HUES64 (cell line): ENCODE measurements at regions not wholly inside any gene's neighbourhood (a gene's known extent, or its start where the extent isn't known, plus 50 kb on each side); places are given as distances from the start of the nearest gene placed in this dataset.
"Not testable (repeated sequence)": the region's sequence is repeated elsewhere in the genome, so short reads cannot be mapped to it uniquely, and the experiment has no call there.

Experiments used
- H3K27ac ChIP-seq: 2 replicates; pipeline ENCODE4 v1.7.0; 2013; ENCODE audit warnings: low read depth, low read length, inconsistent platforms
- H3K27me3 ChIP-seq: 2 replicates; pipeline ENCODE4 v1.6.1; 2013; ENCODE audit warnings: mild to moderate bottlenecking, low read length; ENCODE audit not compliant: insufficient read depth
- H3K36me3 ChIP-seq: 2 replicates; pipeline ENCODE4 v1.6.1; 2013; ENCODE audit warnings: mild to moderate bottlenecking, low read length; ENCODE audit not compliant: insufficient read depth
- H3K4me1 ChIP-seq: 2 replicates; pipeline ENCODE4 v1.6.1; 2013; ENCODE audit warnings: mild to moderate bottlenecking, low read length, moderate library complexity; ENCODE audit not compliant: insufficient read depth
- H3K4me3 ChIP-seq: 2 replicates; pipeline ENCODE4 v1.5.1; 2013; ENCODE audit warnings: mild to moderate bottlenecking, low read length, moderate library complexity
- H3K9ac ChIP-seq: 2 replicates; pipeline ENCODE4 v1.6.1; 2013; ENCODE audit warnings: mild to moderate bottlenecking, low read depth, low read length
- H3K9me3 ChIP-seq: 2 replicates; pipeline ENCODE4 v1.6.1; 2013; ENCODE audit warnings: low read depth, low read length; ENCODE audit not compliant: insufficient read depth
- WGBS: fragments of 150-250, 120-280 bp; methylation state at CpG from one replicate; pipeline ENCODE4 v1.1.7; 2013; ENCODE audit warnings: missing lambda C conversion rate; 5-methylcytosine and 5-hydroxymethylcytosine counted together

DNA sequence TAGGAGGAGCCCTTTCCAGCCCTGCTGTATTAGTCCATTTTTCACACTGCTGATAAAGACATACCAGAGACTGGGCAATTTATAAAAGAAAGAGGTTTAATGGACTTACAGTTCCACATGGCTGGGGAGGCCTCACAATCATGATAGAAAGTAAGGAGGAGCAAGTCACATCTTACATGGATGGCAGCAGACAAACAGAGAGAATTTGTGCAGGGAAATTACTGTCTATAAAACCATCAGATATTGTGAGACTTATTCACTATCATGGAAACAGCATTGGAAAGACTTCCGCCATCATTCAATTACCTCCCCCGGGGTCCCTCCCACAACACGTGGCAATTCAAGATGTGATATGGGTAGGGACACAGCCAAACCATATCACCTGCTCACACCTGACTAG lies 744.3 kb upstream of the SLITRK5 start:
- not testable (repeated sequence) for H3K9me3 ChIP-seq
- 93% methylated on average over 3 of the region's 3 CpGs for WGBS

DNA sequence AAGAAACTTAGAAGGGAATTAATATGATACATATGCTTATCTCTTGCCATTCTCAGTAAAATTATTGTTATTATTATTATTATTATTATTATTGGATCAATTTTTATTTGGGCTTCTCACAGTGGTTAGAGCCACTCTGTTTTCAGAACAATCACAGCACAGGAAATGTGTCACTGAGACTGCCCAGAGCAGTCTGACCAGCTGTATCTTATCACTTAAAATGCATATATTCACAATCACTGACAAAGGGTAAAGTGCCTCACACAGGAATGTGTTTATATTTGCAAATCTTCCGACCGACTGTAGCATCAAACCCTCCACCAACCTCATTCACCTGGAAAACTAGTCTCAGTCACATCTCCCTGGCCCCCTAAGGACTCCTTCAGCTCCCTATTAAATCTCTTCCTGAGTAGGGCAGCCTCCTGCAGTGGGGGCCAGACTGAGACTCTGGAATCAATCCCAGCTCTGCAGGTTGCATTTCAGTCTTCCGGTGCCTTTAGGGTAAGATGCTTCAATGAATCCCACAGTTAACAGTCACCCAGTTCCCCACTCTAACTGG lies 738.3 kb upstream of the SLITRK5 start:
- no peak overlapping the region for H3K4me3 ChIP-seq
- no peaks in the 10 kb centered on the region for H3K27me3 ChIP-seq
- H3K4me1 ChIP-seq = peaks cover 33% of the 10 kb centered on the region
- H3K9me3 ChIP-seq = no peaks in the 10 kb centered on the region
- 22% methylated on average over 3 of the region's 3 CpGs for WGBS
- no peaks in the 10 kb centered on the region for H3K36me3 ChIP-seq
- H3K27ac ChIP-seq = peak overlapping the region; percentile 61
- H3K9ac ChIP-seq = no peak overlapping the region

More for the DNA sequence above, 744.3 kb upstream of the SLITRK5 start:
- H3K4me3 ChIP-seq, H3K36me3 ChIP-seq, H3K4me1 ChIP-seq, H3K27ac ChIP-seq, H3K27me3 ChIP-seq, H3K9ac ChIP-seq: not testable (repeated sequence)

DNA sequence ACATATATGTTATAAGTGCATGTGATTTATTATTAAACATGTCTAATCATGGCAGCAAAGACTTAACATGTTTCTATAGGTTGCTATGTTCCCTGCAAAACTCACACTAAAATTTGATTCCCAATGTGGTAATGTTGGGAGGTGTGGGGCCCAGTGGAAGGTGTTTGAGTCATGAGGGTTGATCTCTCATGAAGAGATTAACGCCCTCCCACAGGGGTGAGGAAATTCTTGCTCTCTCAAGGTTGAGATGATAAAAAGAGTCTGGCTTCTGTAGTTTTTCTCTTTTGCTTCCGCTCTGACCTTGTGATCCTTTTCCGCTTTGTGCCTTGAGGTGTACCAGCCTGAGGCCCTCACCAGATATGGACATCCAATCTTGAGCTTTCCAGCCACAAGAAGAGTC lies 737.5 kb upstream of the SLITRK5 start:
- Histone ChIP-seq H3K27ac (peak overlapping the region; percentile 69), H3K36me3 (no peaks in the 10 kb centered on the region), H3K27me3 (no peaks in the 10 kb centered on the region), H3K4me3 (no peak overlapping the region), H3K9me3 (no peaks in the 10 kb centered on the region), H3K4me1 (peaks cover 33% of the 10 kb centered on the region), H3K9ac (no peak overlapping the region; the same call in 1 of the 2 replicates)
- WGBS = 77% methylated on average over 3 of the region's 3 CpGs

DNA sequence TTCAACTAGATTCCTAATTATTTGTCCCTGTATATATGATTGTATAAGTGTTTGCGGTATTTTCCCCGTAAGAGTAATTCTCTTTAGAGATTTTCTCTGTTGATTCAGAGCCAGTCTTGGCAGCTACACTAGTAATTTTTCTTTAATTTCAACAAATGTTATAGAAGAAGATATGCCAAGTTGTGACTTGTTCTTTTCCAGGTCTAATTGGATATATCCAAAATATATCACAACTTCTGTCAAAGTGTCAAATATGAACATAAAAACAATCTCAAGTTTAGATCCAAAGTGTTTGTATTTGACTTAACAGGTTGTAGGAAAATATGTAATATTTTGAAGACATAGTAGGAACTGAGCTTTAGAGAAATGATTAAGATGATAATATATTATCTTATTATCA lies 733.9 kb upstream of the SLITRK5 start:
- Histone ChIP-seq H3K4me1 (peaks cover 25% of the 10 kb centered on the region), H3K4me3 (no peak overlapping the region), H3K36me3 (no peaks in the 10 kb centered on the region), H3K9me3 (no peaks in the 10 kb centered on the region), H3K27ac (no peak overlapping the region), H3K27me3 (no peaks in the 10 kb centered on the region), H3K9ac (no peak overlapping the region)
- no CpG with 5 or more reads among the region's 2 CpGs for WGBS

DNA sequence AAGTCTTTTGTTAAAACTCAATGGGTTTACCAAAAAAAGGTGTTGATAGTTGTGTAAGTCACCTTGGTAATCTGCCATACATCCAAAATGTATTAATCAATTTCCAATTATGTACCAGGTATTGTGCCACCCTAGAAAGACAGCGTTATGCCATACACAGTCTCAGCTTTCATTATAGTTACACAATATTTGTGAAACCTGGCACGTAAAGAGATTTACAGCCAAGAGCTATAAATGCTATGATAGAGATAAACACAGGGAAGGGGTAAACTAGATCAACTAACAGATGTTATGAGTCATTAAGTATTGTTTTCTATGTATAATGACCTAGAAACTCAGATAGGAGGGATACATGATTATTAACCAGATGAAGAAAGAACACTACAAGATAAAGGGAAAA lies 725.6 kb upstream of the SLITRK5 start:
- Histone ChIP-seq H3K27me3 (no peaks in the 10 kb centered on the region), H3K27ac (no peak overlapping the region), H3K36me3 (no peaks in the 10 kb centered on the region), H3K4me3 (no peak overlapping the region), H3K9ac (no peak overlapping the region), H3K9me3 (no peaks in the 10 kb centered on the region), H3K4me1 (no peaks in the 10 kb centered on the region)
- 96% methylated on average over 2 of the region's 2 CpGs for WGBS

DNA sequence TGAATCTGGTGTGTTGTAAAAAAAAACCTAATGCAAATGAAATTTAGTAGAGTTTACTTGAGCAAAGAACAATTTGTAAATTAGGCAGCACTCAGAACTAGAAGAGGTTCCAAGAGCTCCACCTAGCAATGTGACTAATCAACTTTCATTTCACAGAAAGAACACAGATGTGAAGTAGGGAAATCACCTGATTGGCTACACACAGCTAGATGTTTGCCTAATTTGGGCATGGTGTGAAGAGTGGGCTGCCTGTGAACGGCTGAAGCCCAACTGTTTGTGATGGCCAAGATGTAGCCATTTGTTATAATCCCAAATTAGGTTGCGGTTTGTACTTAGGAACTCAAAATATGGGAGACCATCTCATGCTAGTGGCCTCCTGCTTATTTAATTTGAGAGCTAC lies 724.4 kb upstream of the SLITRK5 start:
- no peaks in the 10 kb centered on the region for H3K4me1 ChIP-seq
- H3K36me3 ChIP-seq = no peaks in the 10 kb centered on the region
- no peak overlapping the region for H3K27ac ChIP-seq
- no peak overlapping the region for H3K4me3 ChIP-seq
- no peak overlapping the region for H3K9ac ChIP-seq
- no peaks in the 10 kb centered on the region for H3K9me3 ChIP-seq
- no peaks in the 10 kb centered on the region for H3K27me3 ChIP-seq
- WGBS = 99% methylated on average over 2 of the region's 2 CpGs

DNA sequence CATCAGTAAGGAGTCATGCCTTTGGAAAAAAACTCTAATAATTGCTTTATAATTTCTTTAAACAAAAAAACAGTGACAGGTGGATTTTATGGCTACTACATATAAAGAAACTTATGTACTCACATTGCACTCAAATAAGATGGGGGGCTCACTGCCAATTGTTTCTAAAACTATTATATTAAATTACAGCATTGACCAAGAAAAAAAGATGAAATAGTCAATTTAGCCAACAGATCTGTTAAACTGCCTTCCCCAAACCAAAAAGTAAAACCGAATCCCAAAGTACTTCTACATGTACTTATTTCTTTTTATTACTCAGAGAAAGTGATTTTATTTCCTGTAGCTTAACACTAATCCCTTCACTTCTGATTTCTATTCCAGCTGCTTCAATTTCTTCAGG lies 716.8 kb upstream of the SLITRK5 start:
- WGBS = 100% methylated on average over 1 of the region's 1 CpG
- Histone ChIP-seq H3K4me1 (no peaks in the 10 kb centered on the region), H3K27me3 (no peaks in the 10 kb centered on the region), H3K4me3 (no peak overlapping the region), H3K9ac (no peak overlapping the region), H3K27ac (no peak overlapping the region), H3K9me3 (no peaks in the 10 kb centered on the region), H3K36me3 (no peaks in the 10 kb centered on the region)

DNA sequence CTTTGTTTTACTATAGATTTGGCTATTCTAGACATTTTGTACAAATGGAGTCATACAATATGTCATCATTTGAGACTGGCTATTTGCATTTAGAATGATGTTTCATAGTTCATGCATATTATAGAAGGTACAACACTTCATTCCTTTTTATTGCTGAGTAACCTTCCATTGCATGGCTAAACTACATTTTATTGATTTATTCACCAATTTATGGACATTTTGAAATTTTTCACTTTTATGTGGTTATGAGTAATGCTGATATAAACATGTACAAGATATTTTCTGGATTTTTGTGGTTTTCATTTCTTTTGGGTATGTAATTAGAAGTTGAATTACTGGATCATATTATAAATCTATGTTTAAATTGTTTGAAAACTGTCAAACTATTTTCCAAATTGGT lies 710.3 kb upstream of the SLITRK5 start:
- H3K27ac ChIP-seq = no peak overlapping the region
- H3K36me3 ChIP-seq = no peaks in the 10 kb centered on the region
- H3K9ac ChIP-seq = no peak overlapping the region
- H3K4me1 ChIP-seq = no peaks in the 10 kb centered on the region
- no peak overlapping the region for H3K4me3 ChIP-seq
- H3K27me3 ChIP-seq = no peaks in the 10 kb centered on the region
- no peaks in the 10 kb centered on the region for H3K9me3 ChIP-seq

DNA sequence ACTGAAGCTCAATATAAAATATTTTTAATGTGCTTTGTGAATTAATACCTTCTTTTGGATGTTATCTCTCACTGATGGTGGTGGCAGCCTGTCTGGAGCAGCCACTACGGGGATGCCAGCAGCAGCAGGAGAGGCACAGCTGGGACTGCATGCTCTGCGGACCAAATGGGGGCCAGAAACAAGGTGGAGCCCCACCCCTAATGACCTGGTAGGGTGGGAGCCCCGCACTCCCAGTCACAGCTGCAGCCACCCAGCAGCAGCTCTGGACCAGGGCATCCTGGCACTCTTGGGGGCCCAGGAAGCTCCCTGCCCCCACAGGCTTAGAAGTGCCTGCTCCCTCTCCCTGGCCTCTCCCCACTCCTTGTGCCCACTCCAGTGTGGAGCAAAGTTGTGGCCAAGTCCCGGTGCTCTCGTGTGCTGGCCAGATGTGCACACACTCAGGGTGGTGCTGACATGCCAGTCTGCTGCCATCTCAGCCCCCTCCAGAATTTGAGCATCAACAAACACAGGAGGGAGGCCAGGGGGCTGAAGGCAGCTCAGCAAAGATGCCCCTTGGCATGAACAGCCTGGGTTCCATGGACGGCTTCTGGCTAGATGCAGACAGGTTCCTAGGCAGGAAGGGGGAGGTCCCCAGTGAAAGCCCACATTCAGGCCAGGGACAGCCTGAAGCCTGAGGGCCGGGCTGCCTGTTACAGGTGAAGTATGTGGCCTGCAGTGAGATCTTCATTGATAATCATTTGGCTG lies 696.7 kb upstream of the SLITRK5 start:
- H3K9ac ChIP-seq = no peak overlapping the region
- 91% methylated on average over 7 of the region's 7 CpGs for WGBS
- no peaks in the 10 kb centered on the region for H3K9me3 ChIP-seq
- H3K4me3 ChIP-seq = no peak overlapping the region
- no peaks in the 10 kb centered on the region for H3K27me3 ChIP-seq
- H3K27ac ChIP-seq = no peak overlapping the region
- no peaks in the 10 kb centered on the region for H3K4me1 ChIP-seq
- H3K36me3 ChIP-seq = no peaks in the 10 kb centered on the region

DNA sequence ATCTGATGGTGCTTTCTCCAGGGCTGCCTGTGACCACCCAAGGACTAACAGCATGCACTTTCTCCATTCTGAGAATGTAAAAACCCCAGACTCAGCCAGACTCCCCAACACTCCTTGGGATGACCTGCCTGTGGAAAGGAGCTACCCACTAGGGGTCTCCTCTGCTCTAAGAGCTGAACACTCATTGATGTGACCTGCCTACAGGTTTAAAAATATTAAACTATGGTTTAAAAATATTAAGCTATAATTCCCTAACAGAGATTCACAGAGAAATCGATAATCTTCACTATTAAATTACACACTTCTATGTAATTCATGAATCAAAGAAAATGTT lies 696.2 kb upstream of the SLITRK5 start:
- no peaks in the 10 kb centered on the region for H3K36me3 ChIP-seq
- no peaks in the 10 kb centered on the region for H3K27me3 ChIP-seq
- H3K27ac ChIP-seq = no peak overlapping the region
- H3K9ac ChIP-seq = no peak overlapping the region
- no peak overlapping the region for H3K4me3 ChIP-seq
- WGBS = no CpG with 5 or more reads among the region's 1 CpG
- no peaks in the 10 kb centered on the region for H3K9me3 ChIP-seq
- no peaks in the 10 kb centered on the region for H3K4me1 ChIP-seq

DNA sequence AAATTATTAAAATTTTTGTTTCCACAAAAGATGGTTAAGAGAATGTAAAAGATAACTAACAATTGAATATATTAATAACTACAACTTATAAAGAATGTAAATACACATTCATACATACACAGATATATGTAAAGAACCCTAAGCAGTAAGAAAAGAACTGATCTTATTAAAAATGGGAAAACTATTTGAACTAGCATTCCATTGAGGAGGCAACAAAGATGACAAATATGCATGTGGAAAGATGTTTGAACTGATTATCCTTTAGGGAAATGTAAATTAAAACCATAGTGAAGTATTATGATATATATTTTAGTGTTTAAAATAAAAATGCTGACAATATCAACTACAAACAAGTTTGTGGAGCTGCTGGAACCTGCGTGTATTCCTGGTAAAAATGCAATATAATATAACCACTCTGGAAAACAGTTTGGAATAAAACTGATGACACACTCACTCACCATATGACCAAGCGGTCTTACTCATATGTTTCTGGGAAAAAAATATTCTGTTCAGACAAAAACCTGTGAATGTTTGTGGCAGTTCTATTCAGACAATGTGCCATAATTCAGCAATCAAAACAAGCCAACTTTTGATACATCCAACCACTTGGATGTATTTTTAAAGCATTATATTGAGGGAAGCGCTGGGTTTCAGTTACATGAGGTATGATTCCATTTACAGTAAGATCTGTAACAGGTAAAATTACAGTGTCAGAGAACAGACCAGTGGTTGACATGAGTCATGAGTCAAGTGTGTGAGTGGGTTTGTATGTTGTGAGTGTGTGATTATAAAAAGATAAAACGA lies 694.4 kb upstream of the SLITRK5 start:
- no peak overlapping the region for H3K27ac ChIP-seq
- H3K9ac ChIP-seq = no peak overlapping the region
- H3K9me3 ChIP-seq = no peaks in the 10 kb centered on the region
- H3K27me3 ChIP-seq = no peaks in the 10 kb centered on the region
- no peak overlapping the region for H3K4me3 ChIP-seq
- H3K4me1 ChIP-seq = no peaks in the 10 kb centered on the region
- 96% methylated on average over 4 of the region's 4 CpGs for WGBS
- H3K36me3 ChIP-seq = no peaks in the 10 kb centered on the region
